H1 (cell line): ENCODE measurements at regions not wholly inside any gene's neighbourhood (a gene's known extent, or its start where the extent isn't known, plus 50 kb on each side); places are given as distances from the start of the nearest gene placed in this dataset.

Experiments used
- ATF3 ChIP-seq: IDR thresholded peaks from 2 replicates; pipeline ENCODE4 v1.6.1; 2011; ENCODE audit warnings: low read depth, mild to moderate bottlenecking, low read length; ENCODE audit not compliant: insufficient read depth
- CTCF ChIP-seq, 3 experiments: IDR thresholded peaks; 1 replicate in 2 of 3; 2 replicates in 1 of 3; pipeline versions ENCODE4 v1.5.1 to v1.6.1; 2011; ENCODE audit warnings: low read length in 3 of 3, mild to moderate bottlenecking in 3 of 3, inconsistent platforms in 2 of 3, low read depth in 1 of 3, moderate library complexity in 1 of 3; ENCODE audit not compliant: insufficient read depth in 1 of 3; ENCODE audit errors: control extremely low read depth in 1 of 3
- JUN ChIP-seq: IDR thresholded peaks from 2 replicates; pipeline ENCODE4 v1.6.1; 2011; ENCODE audit warnings: low read depth, mild to moderate bottlenecking, improper control_type of control experiment, low read length
- RXRA ChIP-seq: IDR thresholded peaks from 2 replicates; pipeline ENCODE4 v1.6.1; 2011; ENCODE audit warnings: low read depth, mild to moderate bottlenecking, low read length, moderate library complexity; ENCODE audit not compliant: insufficient read depth

GRCh38 chr9:16032799-16033198, 480.0 kb downstream of the CCDC171 start:
- TF ChIP-seq ATF3, result no peak
- no peak for TF ChIP-seq JUN
- TF ChIP-seq CTCF (IDR thresholded peaks at IDR 0.05; ENCODE audit: control extremely low read depth in 1 of 3, insufficient read depth in 1 of 3, low read depth in 1 of 3, low read length in 3 of 3), result peak; percentile 25 to 46 (median 36)
- no peak for TF ChIP-seq RXRA
